ENCODE measurements at regions not wholly inside any gene's neighbourhood (a gene's known extent, or its start where the extent isn't known, plus 50 kb on each side); places are given as distances from the start of the nearest gene placed in this dataset.
"Not testable (repeated sequence)": the region's sequence is repeated elsewhere in the genome, so short reads cannot be mapped to it uniquely, and the experiment has no call there.

DNA sequence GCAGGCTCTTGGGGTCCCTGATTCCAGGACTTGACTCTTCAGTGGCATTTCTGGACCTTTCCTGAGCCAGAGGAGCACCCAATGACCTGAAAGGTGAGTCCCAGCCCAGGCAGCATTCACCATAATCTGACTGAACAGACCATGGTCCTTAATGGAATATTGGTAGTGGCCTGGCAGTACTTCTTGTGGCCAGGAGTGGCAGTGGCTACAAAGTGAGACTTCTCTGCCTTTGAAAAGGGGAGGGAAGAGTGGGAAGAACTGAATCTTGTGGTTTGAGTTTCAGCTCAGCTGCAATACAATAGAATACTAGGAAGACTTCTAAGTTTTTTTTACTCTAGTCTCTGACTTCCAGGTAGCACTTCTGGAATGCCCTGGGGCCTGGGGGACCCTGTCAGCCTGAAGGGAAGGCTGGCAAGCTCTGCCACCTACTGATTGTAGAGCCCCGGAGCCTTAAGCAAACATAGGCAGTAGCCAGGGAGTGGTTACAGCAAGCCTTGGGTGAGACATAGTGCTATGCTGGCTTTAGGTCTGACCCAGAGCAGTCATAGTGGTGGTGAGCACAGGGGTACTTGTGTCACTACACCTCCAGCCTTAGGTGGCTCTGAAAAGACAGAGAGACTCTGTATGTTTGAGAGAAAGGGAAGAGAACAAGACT lies 674.2 kb upstream of the MANEA start:
- H3K4me3 Mint-ChIP-seq: no peak overlapping the region
- no peaks in the 10 kb centered on the region for H3K4me1 Mint-ChIP-seq (ENCODE audit: low read depth in 2 of 2)
- no peaks in the 10 kb centered on the region for H3K27me3 Mint-ChIP-seq
- ATAC-seq (no peak), DNase-seq (ENCODE audit: low spot score) (no peak)
- H3K36me3 Mint-ChIP-seq: peaks cover 14% of the 10 kb centered on the region
- H3K27ac Mint-ChIP-seq: no peak overlapping the region
- H3K9me3 Mint-ChIP-seq: peaks cover 25% of the 10 kb centered on the region

DNA sequence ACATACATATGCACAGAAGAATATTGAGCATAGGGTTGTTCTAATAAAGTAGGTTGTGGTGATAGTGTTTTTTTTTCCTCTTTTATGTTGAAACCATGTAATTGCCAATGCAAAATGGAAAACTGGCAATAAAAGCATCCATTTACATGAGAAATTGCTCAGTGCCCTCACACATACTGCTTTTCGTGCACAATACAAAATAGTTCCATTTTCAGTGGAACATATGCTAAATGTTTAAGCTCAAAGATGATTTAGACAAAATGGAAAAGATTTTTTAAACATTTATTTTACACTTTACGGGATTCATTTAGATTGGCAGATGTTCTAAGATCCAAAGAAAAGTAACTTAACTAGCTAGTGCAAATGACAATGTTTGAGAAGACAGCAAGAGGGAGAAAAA lies 678.1 kb upstream of the MANEA start:
- ATAC-seq: no peak
- no peaks in the 10 kb centered on the region for H3K4me1 Mint-ChIP-seq (ENCODE audit: low read depth in 2 of 2)
- no peak overlapping the region for H3K27ac Mint-ChIP-seq
- no peak overlapping the region for H3K4me3 Mint-ChIP-seq
- peaks cover 8% of the 10 kb centered on the region for H3K36me3 Mint-ChIP-seq
- no peak for DNase-seq (ENCODE audit: low spot score)
- peaks cover 11% of the 10 kb centered on the region for H3K9me3 Mint-ChIP-seq
- no peaks in the 10 kb centered on the region for H3K27me3 Mint-ChIP-seq

DNA sequence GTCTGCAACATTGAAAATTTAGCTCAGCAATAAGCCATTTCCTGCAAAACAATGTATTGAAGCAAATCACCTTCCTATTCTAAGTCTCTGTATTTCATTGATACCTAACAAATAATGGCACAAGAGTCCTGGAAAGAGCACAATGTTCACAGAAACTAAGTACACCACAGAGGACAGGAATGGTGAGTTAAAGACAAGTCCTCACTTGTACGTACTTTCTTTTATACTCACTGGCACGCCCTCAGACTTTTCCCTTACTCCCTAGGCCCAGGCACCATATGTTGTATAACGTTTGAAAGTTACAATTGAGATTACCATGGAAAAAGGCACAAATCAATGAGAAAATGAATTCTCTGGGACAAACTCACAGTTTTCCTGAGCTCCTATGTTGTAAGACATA lies 683.0 kb upstream of the MANEA start:
- DNase-seq (ENCODE audit: low spot score) (no peak), ATAC-seq (no peak)
- H3K36me3 Mint-ChIP-seq: no peaks in the 10 kb centered on the region
- H3K4me1 Mint-ChIP-seq (ENCODE audit: low read depth in 2 of 2): no peaks in the 10 kb centered on the region
- H3K4me3 Mint-ChIP-seq: no peak overlapping the region
- no peaks in the 10 kb centered on the region for H3K9me3 Mint-ChIP-seq
- no peak overlapping the region for H3K27ac Mint-ChIP-seq
- no peaks in the 10 kb centered on the region for H3K27me3 Mint-ChIP-seq

DNA sequence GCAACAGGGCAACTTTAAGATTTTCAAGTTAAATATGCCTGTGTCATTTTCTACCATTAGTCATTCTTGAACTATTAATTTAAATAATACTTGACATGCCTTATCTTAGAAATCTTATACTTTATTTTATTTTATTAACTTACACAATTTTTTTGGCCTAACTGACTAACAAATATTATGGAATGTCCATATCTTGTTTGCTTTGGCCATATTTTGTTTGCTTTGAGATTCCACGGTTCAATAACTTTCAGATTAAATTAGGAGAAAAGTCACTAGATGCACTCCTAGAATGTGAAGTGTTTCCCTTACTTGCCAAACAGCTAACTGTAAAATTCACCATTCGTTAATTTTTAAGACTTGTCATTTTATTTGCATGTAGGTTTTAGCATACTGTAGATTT lies 684.0 kb upstream of the MANEA start:
- H3K27me3 Mint-ChIP-seq: no peaks in the 10 kb centered on the region
- H3K4me1 Mint-ChIP-seq (ENCODE audit: low read depth in 2 of 2): no peaks in the 10 kb centered on the region
- H3K36me3 Mint-ChIP-seq: no peaks in the 10 kb centered on the region
- H3K4me3 Mint-ChIP-seq: no peak overlapping the region
- no peak for DNase-seq (ENCODE audit: low spot score)
- no peak overlapping the region for H3K27ac Mint-ChIP-seq
- ATAC-seq: no peak
- H3K9me3 Mint-ChIP-seq: no peaks in the 10 kb centered on the region

GRCh38 chr6:94873819-94874218 lies 703.5 kb upstream of the MANEA start:
- not testable (repeated sequence) for ATAC-seq; DNase-seq (ENCODE audit: low spot score); H3K36me3 Mint-ChIP-seq; H3K4me3 Mint-ChIP-seq; H3K27me3 Mint-ChIP-seq; H3K4me1 Mint-ChIP-seq (ENCODE audit: low read depth in 2 of 2); H3K27ac Mint-ChIP-seq
- peaks cover 17% of the 10 kb centered on the region for H3K9me3 Mint-ChIP-seq

DNA sequence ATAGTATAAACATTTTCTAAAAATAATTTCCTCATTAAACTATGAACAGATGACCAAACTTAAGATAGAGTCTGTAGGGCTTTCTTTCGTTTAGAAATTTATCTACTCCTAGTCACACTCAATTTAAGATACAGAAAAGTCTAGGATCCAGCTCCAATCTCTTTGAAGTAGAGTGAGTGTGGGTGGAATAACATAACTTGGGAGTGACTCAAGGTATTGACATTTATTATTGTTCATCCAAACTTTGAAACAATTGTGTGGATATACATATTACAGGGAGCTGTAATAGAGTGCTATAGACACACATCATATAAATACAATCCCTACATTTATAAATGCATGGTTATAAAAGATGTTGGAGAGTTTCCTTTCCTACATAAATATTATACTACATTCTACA lies 715.2 kb upstream of the MANEA start:
- no peaks in the 10 kb centered on the region for H3K4me1 Mint-ChIP-seq (ENCODE audit: low read depth in 2 of 2)
- ATAC-seq: no peak
- H3K9me3 Mint-ChIP-seq: peaks cover 4% of the 10 kb centered on the region
- DNase-seq (ENCODE audit: low spot score): no peak
- H3K36me3 Mint-ChIP-seq: no peaks in the 10 kb centered on the region
- H3K27me3 Mint-ChIP-seq: no peaks in the 10 kb centered on the region
- H3K27ac Mint-ChIP-seq: no peak overlapping the region
- no peak overlapping the region for H3K4me3 Mint-ChIP-seq

DNA sequence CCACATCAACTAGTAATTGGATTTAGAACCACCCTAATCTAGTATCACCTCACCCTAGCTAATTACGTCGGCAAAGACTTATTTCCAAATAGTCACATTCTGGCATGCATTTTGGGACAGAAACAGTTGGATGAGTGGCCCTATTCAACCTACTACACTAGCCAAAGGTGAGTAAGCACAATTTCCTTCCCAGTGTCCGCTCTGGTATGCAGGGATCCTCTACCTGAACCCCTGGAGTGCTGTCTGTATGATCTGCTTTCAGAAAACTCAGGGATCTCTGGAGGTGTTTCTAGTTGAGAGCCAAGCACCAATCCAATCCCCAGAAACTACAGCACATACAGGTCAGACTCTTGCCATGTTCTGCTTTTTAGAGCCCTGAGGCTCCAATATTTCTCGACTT lies 717.4 kb upstream of the MANEA start:
- Mint-ChIP-seq H3K27ac (no peak overlapping the region), H3K27me3 (no peaks in the 10 kb centered on the region), H3K9me3 (peaks cover 4% of the 10 kb centered on the region), H3K36me3 (no peaks in the 10 kb centered on the region), H3K4me1 (ENCODE audit: low read depth in 2 of 2) (no peaks in the 10 kb centered on the region), H3K4me3 (no peak overlapping the region)
- no peak for DNase-seq (ENCODE audit: low spot score)
- no peak for ATAC-seq

GRCh38 chr6:94856999-94857398 lies 720.3 kb upstream of the MANEA start:
- H3K27ac Mint-ChIP-seq; DNase-seq (ENCODE audit: low spot score); H3K27me3 Mint-ChIP-seq; H3K4me1 Mint-ChIP-seq (ENCODE audit: low read depth in 2 of 2); H3K4me3 Mint-ChIP-seq; ATAC-seq; H3K36me3 Mint-ChIP-seq: not testable (repeated sequence)
- peaks cover 20% of the 10 kb centered on the region for H3K9me3 Mint-ChIP-seq

- H3K4me1 Mint-ChIP-seq (ENCODE audit: low read depth in 2 of 2); H3K4me3 Mint-ChIP-seq; H3K27me3 Mint-ChIP-seq; ATAC-seq; DNase-seq (ENCODE audit: low spot score); H3K27ac Mint-ChIP-seq; H3K36me3 Mint-ChIP-seq: not testable (repeated sequence)
- peaks cover 16% of the 10 kb centered on the region for H3K9me3 Mint-ChIP-seq
These were observed 726.0 kb upstream of the MANEA start for GRCh38 chr6:94851329-94851728.

DNA sequence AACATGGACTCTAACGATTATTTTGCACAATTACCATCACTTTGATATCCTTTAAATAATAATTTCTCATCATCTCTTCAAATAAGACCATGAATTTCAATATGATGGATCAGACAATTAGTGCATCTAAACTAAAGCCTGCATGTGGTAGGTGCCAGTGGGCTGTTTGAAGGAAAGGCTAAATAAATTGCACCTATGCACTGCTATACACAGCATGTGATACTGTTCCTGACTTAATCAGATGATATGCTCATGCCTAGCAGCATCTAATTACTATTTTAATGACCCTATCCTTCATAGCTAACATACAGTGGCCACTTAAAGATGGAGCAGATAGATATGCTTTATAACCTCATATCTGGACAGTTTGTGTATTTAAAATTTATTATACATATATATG lies 731.6 kb upstream of the MANEA start:
- ATAC-seq (no peak), DNase-seq (ENCODE audit: low spot score) (no peak)
- Mint-ChIP-seq H3K27ac (no peak overlapping the region), H3K9me3 (no peaks in the 10 kb centered on the region), H3K27me3 (no peaks in the 10 kb centered on the region), H3K4me3 (no peak overlapping the region), H3K36me3 (no peaks in the 10 kb centered on the region), H3K4me1 (ENCODE audit: low read depth in 2 of 2) (no peaks in the 10 kb centered on the region)

- H3K27me3 Mint-ChIP-seq: no peaks in the 10 kb centered on the region
- no peak for ATAC-seq
These were observed 742.1 kb upstream of the MANEA start for GRCh38 chr6:94835264-94835663.

GRCh38 chr6:94813806-94814205 lies 763.5 kb upstream of the MANEA start:
- ATAC-seq: no peak
- no peak overlapping the region for H3K27ac Mint-ChIP-seq

More at GRCh38 chr6:94835264-94835663, 742.1 kb upstream of the MANEA start:
- H3K27ac Mint-ChIP-seq: no peak overlapping the region
- no peak for DNase-seq (ENCODE audit: low spot score)
- no peak overlapping the region for H3K4me3 Mint-ChIP-seq
- no peaks in the 10 kb centered on the region for H3K4me1 Mint-ChIP-seq (ENCODE audit: low read depth in 2 of 2)
- peaks cover 17% of the 10 kb centered on the region for H3K9me3 Mint-ChIP-seq
- no peaks in the 10 kb centered on the region for H3K36me3 Mint-ChIP-seq

DNA sequence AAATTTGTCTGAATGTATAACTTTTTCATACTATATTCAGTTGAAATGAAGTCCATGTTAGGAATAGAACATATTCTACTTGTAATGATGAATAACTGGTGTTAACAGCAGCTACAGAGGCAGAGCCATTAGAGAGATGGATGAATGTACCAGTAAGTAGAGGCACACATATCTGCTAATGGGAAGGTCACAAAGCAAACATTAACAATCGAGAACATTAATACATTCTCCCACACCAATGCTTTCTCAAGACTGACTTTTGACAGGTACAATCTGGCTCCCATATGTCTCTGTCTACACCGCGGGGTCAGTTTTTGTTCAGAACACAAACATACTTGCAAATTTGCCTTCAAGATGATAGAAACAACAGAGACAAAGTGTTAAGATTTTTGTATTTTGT lies 776.0 kb upstream of the MANEA start:
- Mint-ChIP-seq H3K27ac (no peak overlapping the region), H3K9me3 (peaks cover 29% of the 10 kb centered on the region), H3K4me1 (ENCODE audit: low read depth in 2 of 2) (no peaks in the 10 kb centered on the region), H3K4me3 (no peak overlapping the region), H3K27me3 (no peaks in the 10 kb centered on the region), H3K36me3 (no peaks in the 10 kb centered on the region)
- DNase-seq (ENCODE audit: low spot score) (no peak), ATAC-seq (no peak)

More at GRCh38 chr6:94813806-94814205, 763.5 kb upstream of the MANEA start:
- Mint-ChIP-seq H3K36me3 (no peaks in the 10 kb centered on the region), H3K27me3 (no peaks in the 10 kb centered on the region), H3K4me1 (ENCODE audit: low read depth in 2 of 2) (no peaks in the 10 kb centered on the region), H3K9me3 (peaks cover 11% of the 10 kb centered on the region), H3K4me3 (no peak overlapping the region)
- DNase-seq (ENCODE audit: low spot score): no peak

DNA sequence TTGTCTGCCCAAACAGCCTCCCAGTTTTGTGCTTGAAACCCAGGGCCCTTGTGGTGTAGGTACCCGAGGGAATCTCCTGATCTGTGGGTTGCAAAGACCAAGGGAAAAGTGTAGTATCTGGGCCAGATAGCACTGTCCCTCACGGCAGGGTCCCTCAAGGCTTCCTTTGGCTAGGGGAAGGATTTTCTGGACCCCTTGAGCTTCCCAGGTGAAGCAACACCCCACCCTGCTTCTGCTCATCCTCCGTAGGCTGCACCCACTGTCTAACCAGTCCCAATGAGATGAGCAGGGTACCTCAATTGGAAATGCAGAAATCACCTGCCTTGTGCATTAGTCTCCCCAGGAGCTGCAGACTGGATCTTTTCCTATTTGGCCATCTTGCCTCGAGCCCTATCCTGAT lies 791.8 kb upstream of the MANEA start:
- H3K27ac Mint-ChIP-seq: no peak overlapping the region
- DNase-seq (ENCODE audit: low spot score): no peak
- no peaks in the 10 kb centered on the region for H3K27me3 Mint-ChIP-seq
- H3K9me3 Mint-ChIP-seq: peaks cover 19% of the 10 kb centered on the region
- H3K36me3 Mint-ChIP-seq: peaks cover 6% of the 10 kb centered on the region
- no peak for ATAC-seq
- H3K4me1 Mint-ChIP-seq (ENCODE audit: low read depth in 2 of 2): no peaks in the 10 kb centered on the region
- H3K4me3 Mint-ChIP-seq: no peak overlapping the region

DNA sequence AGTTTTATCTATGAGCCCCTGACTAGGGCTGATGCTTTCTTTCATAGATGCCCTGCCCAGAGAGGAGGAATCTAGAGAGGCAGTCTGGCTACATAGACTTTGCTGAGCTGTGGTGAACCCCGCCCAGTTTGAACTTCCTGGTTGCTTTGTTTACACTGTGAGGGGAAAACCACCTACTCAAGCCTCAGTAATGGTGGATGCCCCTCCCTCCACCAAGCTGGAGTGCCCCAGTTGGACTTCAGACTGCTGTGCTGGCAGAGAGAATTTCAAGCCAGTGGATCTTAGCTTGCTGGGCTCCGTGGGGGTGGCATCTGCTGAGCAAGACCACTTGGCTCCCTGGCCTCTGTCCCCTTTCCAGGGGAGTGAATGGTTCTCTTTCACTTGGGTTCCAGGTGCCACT lies 792.3 kb upstream of the MANEA start:
- not testable (repeated sequence) for H3K4me1 Mint-ChIP-seq (ENCODE audit: low read depth in 2 of 2); ATAC-seq; H3K36me3 Mint-ChIP-seq; DNase-seq (ENCODE audit: low spot score); H3K27me3 Mint-ChIP-seq; H3K4me3 Mint-ChIP-seq; H3K27ac Mint-ChIP-seq
- H3K9me3 Mint-ChIP-seq: peaks cover 19% of the 10 kb centered on the region

Measured in natural killer cell treated with Interleukin-12 subunit alpha and Interleukin-12 subunit beta and Interleukin-15 and Interleukin-18, amount 100 ng/mL, for 72 hours (primary cell).